Effector CD8-positive, alpha-beta T cell (primary cell): ENCODE measurements at regions not wholly inside any gene's neighbourhood (a gene's known extent, or its start where the extent isn't known, plus 50 kb on each side); places are given as distances from the start of the nearest gene placed in this dataset.

Source experiments
- DNase-seq: peaks from one replicate; lab custom pipeline; 2025; lab: John Stamatoyannopoulos, UW

- no peak for DNase-seq
These were observed 634.3 kb downstream of the BRD1 start for GRCh38 chr22:49193348-49193747.

- no peak for DNase-seq
These were observed 634.8 kb downstream of the BRD1 start for GRCh38 chr22:49192857-49193250.

- DNase-seq = no peak
These were observed 635.4 kb downstream of the BRD1 start for GRCh38 chr22:49192180-49192856.

GRCh38 chr22:49191506-49191980 lies 636.1 kb downstream of the BRD1 start:
- no peak for DNase-seq

DNA sequence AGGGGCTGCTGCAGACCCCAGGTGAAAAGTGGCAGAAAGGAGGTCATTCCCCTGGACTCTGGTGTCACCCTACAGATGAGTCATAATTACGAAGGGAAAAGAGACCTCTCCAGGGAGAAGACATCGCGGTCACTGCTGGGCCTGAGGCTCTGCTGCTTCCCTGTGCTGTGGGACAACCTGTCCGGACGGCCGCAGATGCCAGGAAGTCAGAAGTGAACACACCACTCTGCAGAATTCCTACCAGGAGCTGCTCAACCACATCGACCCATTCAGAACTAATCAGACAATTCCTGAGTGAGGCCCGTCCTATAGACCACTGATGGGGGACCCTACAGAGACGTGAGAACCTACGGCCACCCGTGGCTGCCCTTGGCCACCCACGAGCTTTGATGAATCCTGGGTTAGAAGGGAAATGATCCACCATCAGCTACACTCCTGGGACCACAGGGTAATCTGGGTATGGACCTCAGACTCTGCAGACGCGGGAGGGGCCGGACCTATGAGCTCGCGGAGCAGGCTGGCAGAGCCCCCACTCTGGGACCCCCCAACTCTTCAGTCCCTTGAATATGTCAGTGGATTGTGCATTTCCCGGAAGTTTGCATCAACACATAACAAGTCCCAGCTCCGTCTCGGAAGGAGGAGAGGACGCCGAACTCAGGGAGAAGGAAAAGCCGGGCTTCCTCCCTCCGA lies 636.7 kb downstream of the BRD1 start:
- no peak for DNase-seq

GRCh38 chr22:49189871-49190270 lies 637.8 kb downstream of the BRD1 start:
- DNase-seq = no peak

GRCh38 chr22:49188591-49188990 lies 639.1 kb downstream of the BRD1 start:
- DNase-seq = no peak

GRCh38 chr22:49188091-49188490 lies 639.6 kb downstream of the BRD1 start:
- no peak for DNase-seq

DNA sequence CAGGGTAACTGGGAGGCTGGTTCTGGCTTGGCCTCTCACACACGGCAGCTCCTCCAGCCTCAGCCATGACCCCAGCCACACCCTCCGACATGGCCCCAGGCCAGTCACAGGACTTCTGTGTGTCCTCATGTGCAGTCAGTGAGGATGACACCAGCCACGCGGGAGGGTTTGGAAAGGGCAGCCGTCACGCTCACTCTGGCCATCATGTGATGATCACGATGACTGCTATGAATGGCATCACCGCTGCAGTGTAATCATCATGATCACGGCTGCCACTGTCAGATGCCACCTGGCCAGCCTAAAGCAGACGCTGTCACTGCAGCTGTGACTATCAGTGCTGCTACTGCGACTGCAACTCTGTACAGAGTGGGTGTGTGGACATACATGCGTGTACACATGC lies 640.9 kb downstream of the BRD1 start:
- DNase-seq = no peak

DNA sequence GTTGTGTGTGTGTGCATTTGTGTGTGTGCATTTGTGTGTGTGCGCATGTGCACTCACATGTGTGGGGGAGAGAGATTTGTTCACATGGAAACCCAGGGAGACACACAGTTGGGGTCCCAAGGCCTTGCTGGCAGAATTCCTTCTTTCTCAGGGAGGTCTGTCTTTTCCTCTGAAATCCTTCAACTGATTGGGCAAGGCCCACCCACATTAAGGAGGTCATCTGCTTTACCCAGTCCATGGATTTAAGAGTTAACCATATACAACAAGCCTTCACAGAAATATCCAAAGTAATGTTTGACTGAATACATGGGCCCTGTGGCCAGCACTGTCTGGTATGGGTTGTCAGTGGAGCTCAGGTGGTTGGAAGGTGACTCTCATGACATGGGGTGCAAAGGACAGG lies 641.4 kb downstream of the BRD1 start:
- no peak for DNase-seq

GRCh38 chr22:49185312-49185969 lies 642.2 kb downstream of the BRD1 start:
- DNase-seq = no peak

GRCh38 chr22:49184736-49185135 lies 642.9 kb downstream of the BRD1 start:
- DNase-seq = no peak

- DNase-seq = no peak
These were observed 643.9 kb downstream of the BRD1 start for GRCh38 chr22:49183826-49184216.

- DNase-seq = no peak
These were observed 644.4 kb downstream of the BRD1 start for GRCh38 chr22:49183208-49183825.

DNA sequence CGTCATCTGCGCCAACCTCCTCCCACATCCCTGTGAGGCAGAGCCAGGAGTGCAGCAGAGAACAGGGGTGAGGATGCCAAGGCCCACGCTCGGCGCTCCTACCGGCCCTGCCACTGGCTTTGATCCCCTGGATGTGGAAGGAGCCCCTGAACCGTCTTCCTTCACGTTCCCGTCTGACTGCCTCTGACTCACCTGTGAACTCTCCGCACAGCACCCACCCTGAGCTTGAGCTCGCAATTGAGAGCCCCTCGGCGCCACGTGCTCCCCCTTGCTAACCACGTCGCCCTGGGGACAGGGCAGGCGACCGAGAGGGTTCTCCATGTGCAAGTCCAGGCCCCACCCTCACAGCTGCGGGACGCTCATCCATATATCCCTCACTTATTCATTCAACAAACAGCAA lies 645.3 kb downstream of the BRD1 start:
- DNase-seq = no peak

- DNase-seq = no peak
These were observed 645.7 kb downstream of the BRD1 start for GRCh38 chr22:49181942-49182341.

DNA sequence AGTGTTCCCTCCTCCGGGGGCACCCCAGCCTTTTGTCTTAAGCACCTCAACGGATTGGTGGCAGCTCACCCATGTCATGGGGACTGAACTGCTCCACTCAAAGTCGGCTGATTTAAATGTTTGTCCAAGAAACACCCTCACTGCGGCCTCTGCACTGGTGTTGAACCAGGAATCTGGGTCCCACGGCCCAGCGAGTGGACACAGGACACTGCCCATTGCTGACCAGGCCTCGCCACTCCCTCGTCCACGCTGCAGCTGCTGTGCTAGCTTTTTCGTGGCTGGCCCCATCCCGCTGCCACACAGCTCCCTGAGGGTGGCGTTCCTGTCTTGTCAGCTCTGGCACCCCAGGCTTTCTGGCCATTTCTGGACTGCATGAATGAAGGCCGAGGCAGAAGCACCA lies 646.2 kb downstream of the BRD1 start:
- DNase-seq = no peak

- no peak for DNase-seq
These were observed 647.0 kb downstream of the BRD1 start for GRCh38 chr22:49180683-49181024.

GRCh38 chr22:49179886-49180682 lies 647.6 kb downstream of the BRD1 start:
- DNase-seq = no peak

- no peak for DNase-seq
These were observed 648.5 kb downstream of the BRD1 start for GRCh38 chr22:49179175-49179574.

GRCh38 chr22:49178246-49179005 lies 649.2 kb downstream of the BRD1 start:
- DNase-seq = no peak
